ENCODE measurements at regions not wholly inside any gene's neighbourhood (a gene's known extent, or its start where the extent isn't known, plus 50 kb on each side); places are given as distances from the start of the nearest gene placed in this dataset.

GRCh38 chr3:181885868-181886630 lies 174.3 kb downstream of the SOX2 start:
- H3K4me3 ChIP-seq (ENCODE audit: low read depth, low read length) = no peak overlapping the region
- no peaks in the 10 kb centered on the region for H3K27me3 ChIP-seq (replicated peaks; ENCODE audit: control insufficient read depth, insufficient read depth, low read length)
- ChIA-PET CTCF (no interaction called here), POLR2A (no interaction called here)
- no TSS peak for BruUV-seq (replicated peaks)
- TF ChIP-seq CTCF (IDR thresholded peaks at IDR 0.05; ENCODE audit: insufficient read depth in 1 of 2, low read depth in 1 of 2, low read length in 1 of 2, severe bottlenecking in 1 of 2, unreplicated experiment in 1 of 2) = no peak
- Mint-ChIP-seq H3K9me3 (ENCODE audit: unreplicated experiment) (no peaks in the 10 kb centered on the region), H3K4me1 (ENCODE audit: low read depth, unreplicated experiment) (no peaks in the 10 kb centered on the region), H3K4me3 (ENCODE audit: unreplicated experiment) (no peak overlapping the region), H3K36me3 (ENCODE audit: insufficient read depth, unreplicated experiment) (no peaks in the 10 kb centered on the region), H3K27ac (ENCODE audit: unreplicated experiment) (no peak overlapping the region), H3K27me3 (ENCODE audit: insufficient read depth, unreplicated experiment) (no peaks in the 10 kb centered on the region)
- no peak for DNase-seq
- intact Hi-C loops (cut with micrococcal nuclease; ENCODE audit: unreplicated experiment) = no loop called here
- no peaks in the 10 kb centered on the region for H3K9me3 ChIP-seq
- no peaks in the 10 kb centered on the region for H3K4me1 ChIP-seq
- H3K36me3 ChIP-seq (ENCODE audit: control insufficient read depth, insufficient read depth, low read length) = no peaks in the 10 kb centered on the region

- H3K27me3 Mint-ChIP-seq (ENCODE audit: insufficient read depth, unreplicated experiment) = no peaks in the 10 kb centered on the region
- no peaks in the 10 kb centered on the region for H3K27me3 ChIP-seq (replicated peaks; ENCODE audit: control insufficient read depth, insufficient read depth, low read length)
- ChIA-PET POLR2A (no interaction called here), CTCF (no interaction called here)
- no peaks in the 10 kb centered on the region for H3K4me1 ChIP-seq
- H3K4me3 Mint-ChIP-seq (ENCODE audit: unreplicated experiment) = no peak overlapping the region
- H3K4me3 ChIP-seq (ENCODE audit: low read depth, low read length) = no peak overlapping the region
- no peaks in the 10 kb centered on the region for H3K36me3 Mint-ChIP-seq (ENCODE audit: insufficient read depth, unreplicated experiment)
- no TSS peak for BruUV-seq (replicated peaks)
- H3K36me3 ChIP-seq (ENCODE audit: control insufficient read depth, insufficient read depth, low read length) = no peaks in the 10 kb centered on the region
- no peaks in the 10 kb centered on the region for H3K9me3 ChIP-seq
- DNase-seq = no peak
- no peaks in the 10 kb centered on the region for H3K4me1 Mint-ChIP-seq (ENCODE audit: low read depth, unreplicated experiment)
- TF ChIP-seq CTCF (IDR thresholded peaks at IDR 0.05; ENCODE audit: insufficient read depth in 1 of 2, low read depth in 1 of 2, low read length in 1 of 2, severe bottlenecking in 1 of 2, unreplicated experiment in 1 of 2) = no peak
- H3K27ac Mint-ChIP-seq (ENCODE audit: unreplicated experiment) = no peak overlapping the region
- intact Hi-C loops (cut with micrococcal nuclease; ENCODE audit: unreplicated experiment) = no loop called here
- no peaks in the 10 kb centered on the region for H3K9me3 Mint-ChIP-seq (ENCODE audit: unreplicated experiment)
Measured at GRCh38 chr3:181886676-181887075, 175.0 kb downstream of the SOX2 start.

GRCh38 chr3:181887685-181888084 lies 176.0 kb downstream of the SOX2 start:
- POLR2A ChIA-PET = no interaction called here
- TF ChIP-seq CTCF (IDR thresholded peaks at IDR 0.05; ENCODE audit: insufficient read depth in 1 of 2, low read depth in 1 of 2, low read length in 1 of 2, severe bottlenecking in 1 of 2, unreplicated experiment in 1 of 2) = no peak
- CTCF ChIA-PET = no interaction called here
- H3K9me3 Mint-ChIP-seq (ENCODE audit: unreplicated experiment) = no peaks in the 10 kb centered on the region
- Histone ChIP-seq H3K4me1 (no peaks in the 10 kb centered on the region), H3K9me3 (no peaks in the 10 kb centered on the region), H3K36me3 (ENCODE audit: control insufficient read depth, insufficient read depth, low read length) (no peaks in the 10 kb centered on the region), H3K4me3 (ENCODE audit: low read depth, low read length) (no peak overlapping the region), H3K27me3 (replicated peaks; ENCODE audit: control insufficient read depth, insufficient read depth, low read length) (no peaks in the 10 kb centered on the region)
- intact Hi-C loops (cut with micrococcal nuclease; ENCODE audit: unreplicated experiment) = no loop called here
- no peaks in the 10 kb centered on the region for H3K36me3 Mint-ChIP-seq (ENCODE audit: insufficient read depth, unreplicated experiment)
- BruUV-seq (replicated peaks) = no TSS peak
- no peak overlapping the region for H3K27ac Mint-ChIP-seq (ENCODE audit: unreplicated experiment)
- H3K4me1 Mint-ChIP-seq (ENCODE audit: low read depth, unreplicated experiment) = no peaks in the 10 kb centered on the region
- H3K4me3 Mint-ChIP-seq (ENCODE audit: unreplicated experiment) = no peak overlapping the region
- H3K27me3 Mint-ChIP-seq (ENCODE audit: insufficient read depth, unreplicated experiment) = no peaks in the 10 kb centered on the region
- DNase-seq = no peak
